HCEC 1CT (cell line): ENCODE measurements at regions not wholly inside any gene's neighbourhood (a gene's known extent, or its start where the extent isn't known, plus 50 kb on each side); places are given as distances from the start of the nearest gene placed in this dataset.
"Not testable (repeated sequence)": the region's sequence is repeated elsewhere in the genome, so short reads cannot be mapped to it uniquely, and the experiment has no call there.

Experiments used
- DNase-seq: peaks from one replicate; pipeline ENCODE4 v3.0.0-alpha.2; 2017

DNA sequence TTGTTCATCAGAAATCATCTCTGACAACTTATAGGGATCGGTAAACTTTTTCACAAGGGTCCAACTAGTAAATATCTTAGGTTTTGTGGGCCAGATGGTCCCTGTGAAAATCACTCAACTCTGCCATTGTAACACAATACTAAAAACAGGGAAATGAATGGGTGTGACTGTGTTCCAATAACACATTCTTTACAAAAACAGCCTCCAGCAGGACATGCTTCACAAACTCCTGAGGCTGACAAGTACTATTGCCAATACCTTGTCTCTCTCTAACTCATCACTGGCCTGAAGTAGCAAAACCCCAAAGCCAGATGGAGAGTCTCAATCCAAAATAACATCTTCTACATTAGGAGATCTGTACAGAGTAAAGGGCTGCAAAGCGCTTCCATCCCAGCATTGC, 312.3 kb downstream of the TOX3 start:
- DNase-seq, result no peak

DNA sequence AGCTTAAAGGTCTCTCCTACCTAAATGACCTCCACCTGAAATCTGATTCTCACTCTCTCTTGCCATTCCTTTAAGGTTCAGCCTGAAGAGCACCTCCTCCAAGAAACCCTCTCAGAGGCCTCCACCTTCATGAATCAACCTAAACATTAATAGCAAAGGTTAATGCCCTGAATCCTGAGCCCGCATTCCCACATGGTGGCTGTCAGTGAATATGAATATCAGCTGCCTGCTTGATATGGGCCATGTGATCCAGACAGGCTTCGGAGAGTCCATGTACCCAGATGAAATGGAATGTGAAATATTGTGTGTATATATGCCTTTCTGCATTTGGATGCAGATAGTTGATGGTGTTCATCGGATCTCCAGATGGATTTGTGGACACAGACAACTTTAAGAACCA, 317.5 kb downstream of the TOX3 start:
- DNase-seq, result no peak

DNA sequence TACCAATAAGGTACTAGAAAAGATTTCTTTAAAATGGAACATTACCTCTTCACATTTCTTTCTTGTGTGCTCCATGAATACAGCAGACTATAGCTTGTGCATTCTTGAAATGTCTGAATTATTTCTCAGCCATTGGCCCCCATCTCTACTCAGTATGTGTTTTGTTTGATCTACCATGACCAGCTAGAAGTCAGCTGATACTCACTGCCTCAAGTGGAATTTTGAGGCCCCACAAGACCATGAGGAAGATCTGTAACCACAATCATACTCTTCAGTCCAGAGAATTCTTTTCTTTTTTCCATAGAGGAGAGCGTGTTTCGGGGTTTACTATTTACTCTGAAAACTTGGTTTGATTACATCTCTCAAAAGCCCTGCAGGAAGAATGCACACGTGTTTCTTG, 319.1 kb downstream of the TOX3 start:
- DNase-seq, result no peak

DNA sequence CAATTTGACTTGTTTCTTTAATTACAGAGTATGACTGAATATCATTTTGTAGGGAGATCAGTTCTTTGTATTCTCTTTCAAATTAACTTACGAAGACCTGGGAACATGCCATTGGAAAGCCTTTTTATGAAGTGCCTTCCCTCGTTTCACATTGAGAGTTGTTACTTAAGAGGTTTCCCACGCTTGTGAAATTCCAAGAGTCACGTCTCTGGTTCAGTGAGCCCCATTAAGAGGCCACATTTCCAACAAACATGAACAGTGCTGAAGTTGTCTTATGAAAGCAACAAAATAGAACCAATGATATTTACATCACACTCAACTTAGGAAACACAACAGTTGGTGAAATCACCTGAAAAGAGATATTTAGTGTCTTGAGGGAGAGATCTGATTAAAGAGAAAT, 334.1 kb downstream of the TOX3 start:
- DNase-seq, result no peak

DNA sequence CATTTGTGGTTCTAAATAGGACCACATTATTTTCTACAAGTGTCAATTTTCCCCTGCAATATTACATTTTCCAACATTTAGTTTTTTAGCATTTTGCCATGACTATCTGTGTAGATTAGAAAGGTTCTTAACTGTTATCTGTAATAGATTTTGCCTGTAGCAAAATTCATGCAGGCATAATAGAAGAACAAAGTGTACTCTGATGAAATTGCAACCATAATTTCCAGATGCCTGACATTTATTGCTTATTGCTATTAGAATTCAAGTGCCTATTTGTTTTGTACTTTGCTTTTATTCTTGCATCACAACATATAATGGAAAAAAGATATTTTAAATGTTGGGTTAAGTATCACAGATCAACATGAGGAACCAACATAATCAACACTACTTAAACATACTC, 337.7 kb downstream of the TOX3 start:
- no peak for DNase-seq

DNA sequence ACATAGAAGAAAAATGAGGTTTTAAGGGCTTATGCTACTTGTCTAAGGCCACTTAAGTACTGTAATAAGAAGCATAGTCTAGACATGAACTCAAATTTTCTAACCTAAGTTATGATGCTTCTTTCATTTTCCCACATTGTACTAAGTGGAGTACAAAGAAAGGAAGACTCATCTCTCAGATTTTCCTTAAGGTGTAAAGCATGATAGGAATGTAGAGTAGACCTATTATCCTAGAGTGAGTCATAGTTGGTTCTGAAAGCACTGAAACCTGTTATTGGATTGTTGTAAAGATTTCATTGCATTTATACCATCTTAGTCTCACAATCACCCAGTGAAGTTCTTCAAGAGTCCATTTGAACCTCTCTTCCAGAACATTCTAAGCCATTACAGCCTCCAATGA, 343.8 kb downstream of the TOX3 start:
- no peak for DNase-seq

DNA sequence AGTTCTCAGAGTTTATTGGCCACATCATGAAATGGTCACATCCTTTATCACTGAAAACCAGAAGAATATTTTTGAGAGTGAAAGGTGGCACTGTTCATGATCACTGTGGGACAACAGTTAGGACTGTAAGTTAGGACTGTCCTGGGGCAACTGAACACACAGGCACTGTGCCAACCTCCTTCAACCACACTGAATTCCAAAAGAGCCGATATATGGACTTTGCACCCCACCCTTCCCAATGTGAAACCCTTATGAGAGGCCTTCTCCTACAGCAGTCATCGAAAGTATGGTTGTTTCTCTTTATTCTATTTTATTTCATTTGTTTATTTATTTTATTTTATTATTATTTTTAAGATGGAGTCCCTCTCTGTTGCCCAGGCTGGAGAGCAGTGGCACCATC, 353.5 kb downstream of the TOX3 start:
- DNase-seq, result no peak

DNA sequence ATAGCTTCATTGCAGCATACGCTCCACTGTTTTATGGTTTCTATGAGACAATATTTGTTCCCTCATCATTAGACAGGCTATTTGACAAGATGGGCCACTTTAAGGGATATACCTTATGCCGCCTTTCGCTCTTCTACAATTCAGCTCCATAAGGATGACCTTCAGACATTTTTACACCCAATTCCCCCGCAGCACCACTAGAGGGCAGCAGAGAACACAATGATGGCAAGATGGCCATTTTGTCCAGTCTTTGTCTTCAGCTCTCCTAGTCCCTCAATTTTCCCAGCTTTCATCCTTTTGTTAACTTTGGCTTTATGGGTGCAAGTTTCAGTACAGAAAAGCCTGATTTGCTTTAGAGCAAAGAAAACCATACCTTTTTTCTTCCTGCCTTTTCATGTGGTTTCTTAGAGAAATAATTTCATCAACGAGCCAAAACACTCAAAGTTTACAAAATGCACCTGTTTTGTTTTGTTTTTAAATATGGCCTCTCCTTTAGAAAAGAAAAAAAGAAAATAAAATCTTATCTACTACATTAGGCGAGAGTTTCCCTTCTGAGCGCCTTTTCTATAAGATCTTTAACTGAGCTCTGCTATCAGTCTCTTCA, 355.3 kb downstream of the TOX3 start:
- DNase-seq, result peak; percentile 49

DNA sequence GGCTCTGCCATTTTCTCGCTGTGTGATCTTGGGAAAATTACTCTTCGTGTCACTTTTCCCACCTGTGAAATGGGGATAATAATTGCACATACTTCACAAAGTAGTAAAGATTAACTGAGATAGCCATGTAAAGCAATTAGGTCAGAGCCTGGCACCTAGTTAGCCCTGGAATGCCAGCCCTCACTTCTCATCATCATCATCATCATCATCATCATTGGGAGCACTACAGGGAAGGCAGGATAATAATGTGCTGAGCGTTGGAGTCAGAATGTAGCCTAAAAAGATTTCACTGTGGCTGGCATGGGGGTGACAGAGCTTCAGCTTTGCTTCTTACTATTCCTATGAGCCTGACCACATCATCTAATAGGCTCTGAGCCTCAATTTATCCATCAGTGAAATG, 362.6 kb downstream of the TOX3 start:
- no peak for DNase-seq

DNA sequence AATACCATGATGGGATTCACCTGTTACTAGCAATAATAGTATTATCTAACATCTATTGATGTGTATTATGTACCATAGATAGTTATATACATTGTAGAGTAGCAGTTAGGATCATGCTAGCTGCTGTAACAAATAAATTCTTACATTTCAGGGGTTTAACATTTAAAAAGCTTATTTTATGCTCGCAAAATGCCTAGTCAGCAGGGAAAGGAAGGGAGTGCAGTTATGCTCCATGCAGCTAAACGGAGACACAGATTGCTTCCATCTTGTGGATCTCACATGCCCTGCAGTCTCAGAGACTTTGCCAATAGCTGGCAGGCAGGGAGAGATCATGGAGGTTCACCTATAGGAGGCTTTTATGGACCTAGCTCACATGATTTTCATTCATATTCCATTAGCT, 364.1 kb downstream of the TOX3 start:
- DNase-seq, result no peak

DNA sequence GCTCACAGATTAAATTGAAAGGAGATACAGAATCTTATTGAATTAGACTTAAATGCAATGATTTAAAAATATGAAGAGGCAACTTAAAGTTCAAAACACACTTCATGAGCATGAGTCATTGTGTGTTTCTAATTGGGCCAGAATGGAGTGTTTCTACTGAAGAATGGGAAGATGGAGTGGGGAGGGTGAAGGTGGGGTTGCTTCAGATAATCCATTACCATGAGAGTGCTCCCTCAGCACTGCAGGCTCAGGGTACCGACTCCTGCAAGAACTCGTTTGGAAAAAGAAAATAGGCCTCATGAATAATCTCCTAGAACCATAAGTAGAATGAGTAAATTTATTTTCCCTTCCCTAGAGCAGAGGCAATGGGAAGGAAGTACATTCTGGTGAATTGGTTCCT, 372.8 kb downstream of the TOX3 start:
- no peak for DNase-seq

DNA sequence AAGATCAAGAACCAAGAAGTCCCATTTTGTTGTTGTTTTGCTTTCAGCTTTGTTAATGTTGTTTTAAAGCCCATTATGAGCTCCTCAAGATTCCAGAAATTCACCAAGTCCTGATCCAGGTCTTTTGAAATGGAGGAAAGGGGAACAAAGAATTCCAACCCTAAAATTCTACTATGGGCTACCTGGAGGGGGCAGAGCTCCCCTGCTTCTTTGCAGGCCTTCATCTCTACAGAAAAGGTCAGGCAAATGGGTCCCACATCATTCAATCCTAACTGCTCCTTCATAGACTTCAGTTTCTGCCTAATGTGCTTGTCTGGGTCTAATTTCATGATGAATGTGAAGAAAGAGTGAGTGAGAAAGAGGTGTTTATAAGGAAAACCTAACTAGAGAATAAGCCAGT, 375.5 kb downstream of the TOX3 start:
- DNase-seq, result no peak

DNA sequence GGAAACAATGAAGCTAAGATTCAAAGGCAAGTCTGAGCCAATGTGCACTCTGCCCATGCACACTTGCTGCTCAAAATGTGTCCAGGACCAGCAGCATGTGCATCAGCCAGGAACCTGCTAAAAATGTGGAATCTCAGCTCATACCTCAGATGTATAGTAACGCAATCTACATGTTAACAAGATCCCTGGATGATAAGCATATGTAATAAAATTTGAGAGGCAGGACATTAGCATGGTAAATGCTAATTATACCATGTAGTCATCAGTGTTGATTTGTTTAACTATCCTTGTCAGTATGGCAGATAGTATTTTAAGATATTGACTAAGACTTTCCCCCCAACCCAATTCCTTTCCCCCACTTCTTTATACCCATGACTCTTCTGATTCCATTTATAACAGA, 379.6 kb downstream of the TOX3 start:
- no peak for DNase-seq

DNA sequence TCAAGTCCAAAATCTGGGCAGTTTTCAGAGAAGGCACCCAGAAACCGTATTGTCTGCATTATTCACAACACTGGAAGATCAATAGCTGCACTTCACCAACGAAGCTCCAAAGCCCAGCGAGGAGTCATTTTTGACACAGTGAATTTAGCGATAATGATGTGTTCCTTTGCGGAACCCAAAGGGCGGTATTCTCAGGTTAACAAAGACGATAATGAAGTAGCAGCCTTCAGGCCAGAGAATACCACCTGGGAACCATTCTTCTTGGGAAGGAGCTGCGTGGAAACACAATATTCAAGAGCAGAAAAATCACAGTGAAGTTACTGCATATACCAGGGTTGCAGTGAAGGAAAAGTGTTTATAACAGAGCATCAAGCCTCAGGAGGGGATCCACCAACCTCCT, 381.0 kb downstream of the TOX3 start:
- no peak for DNase-seq

DNA sequence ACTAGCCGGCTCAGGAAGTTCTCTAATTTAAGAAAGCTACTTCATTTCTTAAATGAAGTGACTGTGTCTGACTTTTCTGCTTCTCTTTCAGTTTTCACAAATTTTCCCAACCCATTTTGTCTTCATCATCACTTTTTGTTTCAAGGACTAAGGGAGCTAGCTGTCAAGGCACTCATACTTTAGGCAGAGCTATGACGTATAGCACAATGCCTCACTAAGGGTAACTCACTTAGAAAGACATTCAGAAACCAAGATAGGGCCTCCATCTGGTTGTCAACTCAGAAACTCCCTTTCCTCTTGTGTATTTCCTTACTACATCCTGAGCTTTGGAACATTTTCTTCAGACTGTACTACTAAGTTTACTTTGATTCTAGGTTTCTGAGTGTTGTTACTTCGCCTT, 397.9 kb downstream of the TOX3 start:
- DNase-seq, result no peak

DNA sequence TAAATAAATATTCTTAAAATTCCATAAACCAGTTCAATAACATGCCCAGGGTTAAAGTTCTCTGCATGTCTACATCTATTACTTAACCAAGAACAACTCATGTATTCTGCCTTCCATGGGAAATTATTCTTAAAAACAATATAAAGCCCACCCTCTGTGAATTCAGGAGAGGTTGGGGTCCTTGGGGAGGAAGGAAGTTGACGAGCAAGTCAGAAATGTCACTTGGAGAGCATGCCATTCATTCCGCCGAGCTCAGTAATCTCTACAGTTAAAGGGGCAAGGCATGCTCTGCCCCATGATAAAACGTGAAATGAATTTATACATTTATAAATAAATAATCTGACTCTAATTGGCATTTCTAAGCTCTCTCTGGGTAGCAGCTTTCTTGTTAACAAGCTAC, 405.1 kb downstream of the TOX3 start:
- no peak for DNase-seq

DNA sequence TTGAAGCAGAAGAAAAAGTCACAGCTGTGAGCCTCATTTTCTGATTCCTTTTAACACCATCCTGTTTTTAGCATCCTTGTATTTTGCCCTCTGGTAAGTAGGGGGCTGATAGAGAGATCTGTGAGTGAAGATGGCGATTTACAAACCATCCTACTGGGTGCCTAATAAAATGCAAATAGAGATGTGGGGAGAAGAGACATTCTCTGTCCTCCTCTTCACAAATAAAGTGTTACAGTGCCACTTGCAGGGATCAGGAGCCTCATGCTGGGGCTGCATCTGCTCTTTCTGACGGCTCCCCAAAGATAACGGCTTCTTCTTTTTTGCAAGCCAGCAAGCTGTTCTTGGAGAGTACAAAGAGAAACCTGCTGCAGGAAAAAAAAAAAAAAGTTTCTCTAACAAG, 418.6 kb downstream of the TOX3 start:
- DNase-seq, result no peak

DNA sequence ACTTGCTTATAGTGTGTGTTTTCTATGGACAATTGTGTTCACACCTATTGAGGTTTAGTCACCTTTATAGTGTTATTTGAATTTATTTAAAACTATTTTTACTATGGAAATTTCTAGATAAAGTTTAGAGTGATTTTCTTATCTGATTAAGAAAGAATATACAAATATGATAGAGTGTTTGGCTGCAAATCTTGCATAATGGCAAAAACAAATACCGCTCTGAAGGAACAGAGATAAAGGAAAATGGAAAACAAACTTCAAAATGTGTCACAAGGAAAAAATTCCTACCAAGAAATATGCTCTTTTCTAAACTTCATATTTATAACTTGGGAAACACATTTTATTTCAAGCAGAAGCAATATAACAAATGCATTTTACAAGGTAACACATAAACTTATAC, 423.1 kb downstream of the TOX3 start:
- DNase-seq, result no peak

DNA sequence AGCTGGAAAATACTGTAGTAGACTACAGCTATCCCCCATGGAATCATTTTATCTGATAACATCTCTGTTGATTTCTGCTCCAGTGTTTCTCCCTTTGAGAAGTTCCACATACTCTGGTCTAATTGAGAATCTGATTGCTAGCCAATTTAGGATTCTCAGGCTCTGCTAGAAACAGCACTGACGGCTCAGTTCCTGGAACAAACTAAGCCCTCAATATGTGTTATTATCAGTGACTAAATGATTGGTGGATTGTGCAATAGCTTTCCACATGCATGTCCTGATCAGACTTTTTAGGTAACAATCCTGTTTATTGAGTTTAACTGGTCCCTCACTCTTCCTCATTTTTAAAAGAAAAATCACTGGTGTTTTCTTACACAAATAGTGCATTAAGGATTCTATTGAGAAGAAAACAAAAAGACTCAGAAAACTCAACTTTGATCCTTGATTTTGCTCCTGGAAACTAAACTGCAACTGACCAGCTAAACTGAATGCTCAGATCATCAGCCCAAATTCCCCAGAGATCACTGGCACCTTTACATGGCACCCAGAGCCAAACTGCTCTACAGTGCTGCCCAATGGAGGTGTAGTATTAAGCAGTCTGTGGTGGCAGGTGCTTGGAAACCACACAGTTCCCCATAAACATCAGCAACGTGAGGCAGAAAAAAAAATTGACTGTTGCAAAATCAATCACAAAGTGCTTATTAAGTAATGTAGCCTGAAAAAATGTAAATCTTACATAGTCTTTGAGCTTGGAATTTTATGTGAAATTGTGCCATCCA, 423.7 kb downstream of the TOX3 start:
- DNase-seq, result no peak

DNA sequence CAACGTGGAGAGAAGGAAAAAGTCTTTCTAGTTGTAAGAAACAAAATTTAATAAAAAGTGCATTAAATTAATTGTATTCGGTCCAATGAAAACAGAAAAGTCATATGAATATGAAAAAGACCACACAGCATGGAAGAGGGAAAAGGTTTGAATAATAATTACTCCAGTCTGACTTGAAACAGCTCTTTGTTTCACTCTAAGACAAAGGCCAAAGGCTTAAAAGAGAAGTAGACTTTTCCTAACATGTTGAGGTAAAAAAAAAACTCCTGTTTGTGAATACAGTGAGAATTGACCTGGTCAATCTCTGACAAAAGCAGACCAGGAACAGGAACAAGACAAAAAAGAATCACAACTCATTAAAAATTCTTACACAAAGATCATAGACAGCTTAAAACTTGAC, 429.8 kb downstream of the TOX3 start:
- DNase-seq, result no peak

DNA sequence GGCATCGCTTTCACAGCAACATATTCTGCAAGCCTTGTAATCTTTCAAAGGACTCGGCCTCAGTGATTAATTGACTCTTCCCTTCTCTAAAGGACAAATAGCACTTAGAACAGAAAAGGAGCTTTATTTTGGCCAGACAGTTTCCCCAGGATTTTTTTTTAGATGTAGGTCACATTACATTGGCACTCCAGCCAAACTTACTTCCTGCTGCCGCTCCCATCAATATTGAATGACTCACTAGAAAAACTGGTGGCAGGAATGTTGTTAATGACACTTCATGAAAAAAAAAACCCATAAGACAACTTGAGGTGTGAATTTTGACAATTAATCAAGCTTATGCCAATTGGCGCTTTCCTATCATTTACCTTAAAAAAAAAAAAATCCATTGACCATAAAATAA, 432.6 kb downstream of the TOX3 start:
- no peak for DNase-seq

DNA sequence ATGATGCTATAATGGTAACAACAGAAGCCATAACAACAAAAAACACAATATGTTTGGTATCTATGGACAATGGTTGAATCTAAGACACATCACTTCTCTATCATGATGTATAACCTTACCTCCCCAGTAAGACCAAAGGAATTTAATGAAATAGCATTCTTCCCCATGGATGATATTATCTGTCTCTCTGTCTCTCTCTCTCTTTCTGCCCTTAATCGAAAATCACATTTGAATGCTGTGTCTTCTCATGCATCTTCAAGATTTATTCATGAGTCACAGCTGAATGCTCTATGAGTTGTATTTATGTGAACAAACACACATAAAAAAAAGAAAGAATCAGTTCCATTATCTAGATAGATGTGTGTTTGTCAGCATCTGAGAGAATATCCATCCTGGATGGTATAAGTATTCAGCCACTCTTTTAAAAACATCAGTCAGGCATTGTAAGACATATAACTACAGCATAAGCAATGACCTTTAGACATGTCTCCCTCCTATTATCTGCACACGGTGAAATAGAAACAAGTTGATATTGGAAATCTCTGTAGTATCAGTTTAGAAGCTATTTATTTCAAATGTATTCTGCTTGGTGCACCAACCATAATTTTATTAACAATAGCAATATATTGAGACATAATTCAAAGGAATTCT, 433.3 kb downstream of the TOX3 start:
- no peak for DNase-seq

DNA sequence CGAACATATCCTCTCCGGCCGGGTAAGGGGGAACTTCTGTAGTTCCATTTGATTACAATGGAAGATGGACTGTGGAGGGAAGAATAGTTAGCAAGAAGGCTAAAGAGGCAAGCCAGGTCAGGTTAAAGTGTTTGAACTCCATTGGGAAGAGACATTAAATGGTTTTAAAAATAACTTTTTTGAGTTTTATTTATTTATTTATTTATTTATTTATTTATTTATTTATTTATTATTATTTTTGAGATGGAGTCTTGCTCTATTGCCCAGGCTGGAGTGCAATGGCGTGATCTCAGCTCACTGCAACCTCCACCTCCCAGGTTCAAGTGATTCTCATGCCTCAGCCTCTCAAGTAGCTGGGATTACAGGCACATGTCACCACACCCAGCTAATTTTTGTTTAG, 441.9 kb downstream of the TOX3 start:
- DNase-seq, result not testable (repeated sequence)

DNA sequence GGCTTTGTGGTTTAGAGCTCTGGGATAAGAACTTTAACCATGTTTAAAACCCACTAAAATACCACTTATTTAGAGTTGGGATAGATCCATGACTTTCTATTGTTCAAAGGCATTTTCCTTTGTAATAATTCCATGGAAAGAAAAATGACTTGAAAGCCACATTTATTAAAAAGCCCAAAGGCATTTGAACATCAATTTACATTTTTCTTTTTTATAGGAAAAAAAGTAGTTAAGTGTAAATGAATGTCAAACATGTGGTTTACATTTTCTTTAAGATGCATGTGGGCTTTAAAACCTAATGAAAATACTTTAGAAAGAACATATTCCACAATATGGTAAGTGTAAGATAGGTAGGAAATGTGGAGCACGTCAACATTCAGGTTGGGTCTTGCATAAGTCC, 443.2 kb downstream of the TOX3 start:
- no peak for DNase-seq

DNA sequence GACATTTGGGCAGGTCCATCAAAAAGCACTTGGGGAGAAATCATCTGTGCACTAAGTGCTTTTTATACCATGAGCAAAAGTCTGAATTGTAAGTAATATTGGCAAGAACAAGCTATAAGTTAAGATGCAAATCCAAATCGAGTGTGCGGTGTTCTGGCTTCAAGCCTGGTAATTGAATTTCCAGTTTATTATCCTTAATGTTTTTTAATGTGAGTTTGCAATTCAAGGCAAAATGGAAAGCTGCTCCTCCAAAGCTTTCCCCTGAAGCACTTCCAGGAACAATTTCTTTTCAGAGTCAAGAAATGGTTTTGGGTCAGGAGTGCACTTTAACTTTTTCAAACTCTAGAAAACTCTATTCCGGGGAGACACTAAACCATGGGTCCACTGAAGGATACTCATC, 445.7 kb downstream of the TOX3 start:
- no peak for DNase-seq
